ENCODE measurements at regions not wholly inside any gene's neighbourhood (a gene's known extent, or its start where the extent isn't known, plus 50 kb on each side); places are given as distances from the start of the nearest gene placed in this dataset.
"Not testable (repeated sequence)": the region's sequence is repeated elsewhere in the genome, so short reads cannot be mapped to it uniquely, and the experiment has no call there.

GRCh38 chr9:73412874-73413273, 261.2 kb downstream of the ANXA1 start:
- H3K9ac ChIP-seq (ENCODE audit: insufficient read length) = no peak overlapping the region
- no peak overlapping the region for H3K4me3 ChIP-seq
- no peak overlapping the region for H3K27ac ChIP-seq
- no peaks in the 10 kb centered on the region for H3K9me3 ChIP-seq (ENCODE audit: low read depth, low read length)
- no peaks in the 10 kb centered on the region for H3K36me3 ChIP-seq (ENCODE audit: insufficient read depth, low read length)
- no peak for DNase-seq (ENCODE audit: low read depth, low spot score)
- TF ChIP-seq FOXP2 (optimal IDR thresholded peaks at IDR 0.05; ENCODE audit: control extremely low read depth, extremely low read length, insufficient read depth) (no peak), EZH2 (IDR thresholded peaks at IDR 0.05) (no peak), POLR2AphosphoS5 (IDR thresholded peaks at IDR 0.05; ENCODE audit: borderline replicate concordance, low read depth, low read length) (no peak)

DNA sequence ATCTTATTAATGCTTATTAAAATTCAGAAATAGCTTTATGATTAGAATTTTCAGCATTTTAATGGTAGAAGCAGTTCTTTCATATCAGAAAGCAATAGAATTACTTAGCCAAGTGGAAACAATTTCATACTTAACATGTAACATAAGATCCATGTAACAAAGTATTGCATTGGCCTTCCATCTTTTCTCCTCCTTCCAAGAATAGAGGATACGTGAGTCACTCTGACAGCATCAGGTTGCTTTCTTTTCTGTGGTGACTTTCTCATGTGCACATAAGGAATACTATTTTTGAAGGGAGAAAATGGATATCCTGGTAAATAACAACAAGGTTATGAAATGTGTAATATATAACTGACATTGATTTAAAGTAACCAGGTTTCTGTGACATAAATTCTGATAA, 272.2 kb downstream of the ANXA1 start:
- H3K36me3 ChIP-seq (ENCODE audit: insufficient read depth, low read length) = no peaks in the 10 kb centered on the region
- H3K4me3 ChIP-seq = no peak overlapping the region
- no peaks in the 10 kb centered on the region for H3K9me3 ChIP-seq (ENCODE audit: low read depth, low read length)
- TF ChIP-seq EZH2 (IDR thresholded peaks at IDR 0.05) (no peak), POLR2AphosphoS5 (IDR thresholded peaks at IDR 0.05; ENCODE audit: borderline replicate concordance, low read depth, low read length) (no peak), FOXP2 (optimal IDR thresholded peaks at IDR 0.05; ENCODE audit: control extremely low read depth, extremely low read length, insufficient read depth) (no peak)
- no peak for DNase-seq (ENCODE audit: low read depth, low spot score)
- H3K27ac ChIP-seq = no peak overlapping the region
- H3K9ac ChIP-seq (ENCODE audit: insufficient read length) = no peak overlapping the region

DNA sequence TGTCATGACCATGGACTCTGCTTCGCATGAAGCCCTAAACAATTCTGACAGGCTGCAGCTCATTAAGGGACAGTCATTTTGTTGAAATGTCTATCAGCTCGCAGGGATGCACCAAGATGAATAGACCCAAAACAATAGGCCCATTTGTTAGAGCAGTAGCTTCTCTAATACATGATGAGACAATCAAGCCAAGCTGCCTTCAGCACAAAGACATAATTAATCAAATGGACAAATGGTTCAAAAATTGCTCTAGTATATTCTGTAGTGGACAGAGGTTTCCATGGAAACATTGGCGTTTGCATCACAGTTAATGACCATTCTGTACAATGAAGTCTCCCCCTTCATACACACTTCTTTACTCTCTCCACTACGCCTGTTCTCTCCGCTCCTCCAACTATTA, 274.6 kb downstream of the ANXA1 start:
- no peaks in the 10 kb centered on the region for H3K36me3 ChIP-seq (ENCODE audit: insufficient read depth, low read length)
- no peak overlapping the region for H3K27ac ChIP-seq
- H3K9ac ChIP-seq (ENCODE audit: insufficient read length) = no peak overlapping the region
- H3K9me3 ChIP-seq (ENCODE audit: low read depth, low read length) = no peaks in the 10 kb centered on the region
- no peak for TF ChIP-seq FOXP2 (optimal IDR thresholded peaks at IDR 0.05; ENCODE audit: control extremely low read depth, extremely low read length, insufficient read depth)
- no peak for TF ChIP-seq POLR2AphosphoS5 (IDR thresholded peaks at IDR 0.05; ENCODE audit: borderline replicate concordance, low read depth, low read length)
- DNase-seq (ENCODE audit: low read depth, low spot score) = no peak
- H3K4me3 ChIP-seq = no peak overlapping the region

DNA sequence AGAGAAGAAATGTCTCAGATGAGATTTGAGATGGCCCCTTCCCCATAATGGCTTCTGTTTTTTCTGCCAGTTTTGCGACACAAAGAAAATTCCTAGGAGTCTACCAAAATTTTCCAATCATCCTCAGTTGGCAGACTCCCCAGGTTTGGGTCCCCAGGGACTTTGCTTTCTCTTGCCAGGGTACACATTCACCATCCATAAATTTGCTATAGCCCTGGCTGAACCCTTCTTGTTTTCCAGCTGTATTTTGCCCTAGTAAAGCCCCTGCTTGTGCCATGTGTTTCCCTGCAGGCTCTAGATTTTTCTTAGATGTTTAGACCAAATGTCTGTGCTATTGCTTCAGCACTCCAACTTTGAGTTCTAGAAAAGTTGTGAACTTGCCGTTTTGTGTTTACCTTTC, 283.2 kb downstream of the ANXA1 start:
- no peak overlapping the region for H3K27ac ChIP-seq
- no peak for DNase-seq (ENCODE audit: low read depth, low spot score)
- no peaks in the 10 kb centered on the region for H3K36me3 ChIP-seq (ENCODE audit: insufficient read depth, low read length)
- TF ChIP-seq EZH2 (IDR thresholded peaks at IDR 0.05) (no peak), POLR2AphosphoS5 (IDR thresholded peaks at IDR 0.05; ENCODE audit: borderline replicate concordance, low read depth, low read length) (no peak), FOXP2 (optimal IDR thresholded peaks at IDR 0.05; ENCODE audit: control extremely low read depth, extremely low read length, insufficient read depth) (no peak)
- H3K4me3 ChIP-seq = no peak overlapping the region
- H3K9me3 ChIP-seq (ENCODE audit: low read depth, low read length) = no peaks in the 10 kb centered on the region
- H3K9ac ChIP-seq (ENCODE audit: insufficient read length) = no peak overlapping the region

- Histone ChIP-seq H3K4me3 (no peak overlapping the region), H3K9ac (ENCODE audit: insufficient read length) (no peak overlapping the region), H3K27ac (no peak overlapping the region), H3K36me3 (ENCODE audit: insufficient read depth, low read length) (no peaks in the 10 kb centered on the region), H3K9me3 (ENCODE audit: low read depth, low read length) (no peaks in the 10 kb centered on the region)
- TF ChIP-seq FOXP2 (optimal IDR thresholded peaks at IDR 0.05; ENCODE audit: control extremely low read depth, extremely low read length, insufficient read depth) (no peak), EZH2 (IDR thresholded peaks at IDR 0.05) (no peak), POLR2AphosphoS5 (IDR thresholded peaks at IDR 0.05; ENCODE audit: borderline replicate concordance, low read depth, low read length) (no peak)
- no peak for DNase-seq (ENCODE audit: low read depth, low spot score)
Observed at GRCh38 chr9:73437758-73438157, 286.1 kb downstream of the ANXA1 start.

- H3K27ac ChIP-seq; H3K9ac ChIP-seq (ENCODE audit: insufficient read length); H3K9me3 ChIP-seq (ENCODE audit: low read depth, low read length); H3K36me3 ChIP-seq (ENCODE audit: insufficient read depth, low read length); DNase-seq (ENCODE audit: low read depth, low spot score); H3K4me3 ChIP-seq: not testable (repeated sequence)
Observed at GRCh38 chr9:73439839-73440238, 288.2 kb downstream of the ANXA1 start.

GRCh38 chr9:73441223-73441622, 289.6 kb downstream of the ANXA1 start:
- TF ChIP-seq FOXP2 (optimal IDR thresholded peaks at IDR 0.05; ENCODE audit: control extremely low read depth, extremely low read length, insufficient read depth) (no peak), EZH2 (IDR thresholded peaks at IDR 0.05) (no peak), POLR2AphosphoS5 (IDR thresholded peaks at IDR 0.05; ENCODE audit: borderline replicate concordance, low read depth, low read length) (no peak)
- no peak overlapping the region for H3K9ac ChIP-seq (ENCODE audit: insufficient read length)
- H3K27ac ChIP-seq = no peak overlapping the region
- no peak overlapping the region for H3K4me3 ChIP-seq
- no peaks in the 10 kb centered on the region for H3K36me3 ChIP-seq (ENCODE audit: insufficient read depth, low read length)
- no peaks in the 10 kb centered on the region for H3K9me3 ChIP-seq (ENCODE audit: low read depth, low read length)
- no peak for DNase-seq (ENCODE audit: low read depth, low spot score)

DNA sequence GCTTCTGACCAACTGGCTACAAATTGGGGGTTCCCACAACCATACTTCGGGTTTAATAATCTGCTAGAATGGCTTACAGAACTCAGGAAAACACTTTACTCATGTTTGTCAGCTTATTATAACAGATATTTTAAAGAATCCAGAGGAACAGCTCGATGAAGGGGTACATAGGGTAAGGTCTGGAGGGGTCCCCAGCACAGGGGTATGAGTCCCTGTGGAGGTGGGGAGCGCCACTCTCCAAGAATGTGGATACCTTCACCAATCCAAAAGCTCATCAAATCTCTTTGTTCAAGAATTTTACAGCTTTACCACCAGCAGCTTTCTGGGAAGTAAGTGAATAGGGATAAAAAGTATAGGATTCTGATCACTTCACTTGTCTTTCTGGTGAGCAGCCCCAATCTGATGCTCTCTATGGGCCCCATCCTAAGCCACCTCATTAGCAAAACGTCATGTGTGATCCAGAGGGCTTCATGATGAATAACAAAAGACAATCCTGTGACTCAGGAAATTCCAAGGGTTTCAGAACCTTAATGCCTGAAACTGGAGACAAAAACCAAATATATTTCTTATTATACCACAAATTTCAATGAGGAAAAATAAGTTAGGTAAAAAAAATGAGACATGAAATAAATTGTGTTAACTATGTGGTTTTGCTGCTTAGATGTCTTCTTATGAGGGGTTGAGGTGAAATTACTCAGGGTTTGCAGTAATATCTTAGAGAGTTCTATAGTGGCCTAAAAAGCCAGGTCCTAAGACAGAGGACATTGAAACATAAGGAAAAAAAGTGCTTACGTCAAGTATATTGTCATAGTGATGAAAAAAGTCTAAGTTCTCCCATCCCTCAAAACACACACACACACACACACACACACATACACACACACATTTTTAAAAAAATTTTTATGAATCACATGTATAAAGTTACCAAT, 290.5 kb downstream of the ANXA1 start:
- no peak overlapping the region for H3K4me3 ChIP-seq
- no peak for DNase-seq (ENCODE audit: low read depth, low spot score)
- H3K9ac ChIP-seq (ENCODE audit: insufficient read length) = no peak overlapping the region
- H3K36me3 ChIP-seq (ENCODE audit: insufficient read depth, low read length) = no peaks in the 10 kb centered on the region
- H3K27ac ChIP-seq = no peak overlapping the region
- no peak for TF ChIP-seq EZH2 (IDR thresholded peaks at IDR 0.05)
- TF ChIP-seq FOXP2 (optimal IDR thresholded peaks at IDR 0.05; ENCODE audit: control extremely low read depth, extremely low read length, insufficient read depth) = no peak
- TF ChIP-seq POLR2AphosphoS5 (IDR thresholded peaks at IDR 0.05; ENCODE audit: borderline replicate concordance, low read depth, low read length) = no peak
- H3K9me3 ChIP-seq (ENCODE audit: low read depth, low read length) = no peaks in the 10 kb centered on the region

DNA sequence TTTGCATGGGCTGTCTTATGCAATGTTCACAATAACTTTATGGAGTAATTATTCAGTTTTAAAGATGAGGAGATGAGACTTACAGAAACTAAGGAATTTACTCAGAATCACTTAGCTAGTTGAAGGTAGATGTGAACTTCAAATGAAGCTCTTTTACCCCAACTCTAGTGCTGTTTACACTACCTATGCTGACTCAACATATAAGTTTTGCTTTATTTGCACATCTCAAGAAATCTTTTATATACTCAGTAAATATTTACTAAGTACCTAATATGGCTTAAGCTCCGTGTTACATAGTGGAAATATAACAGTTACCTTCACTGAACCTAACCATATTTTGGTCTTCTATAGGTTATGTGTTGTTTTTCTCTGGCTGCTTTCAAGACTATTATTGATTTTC, 293.2 kb downstream of the ANXA1 start:
- Histone ChIP-seq H3K4me3 (no peak overlapping the region), H3K36me3 (ENCODE audit: insufficient read depth, low read length) (no peaks in the 10 kb centered on the region), H3K9me3 (ENCODE audit: low read depth, low read length) (no peaks in the 10 kb centered on the region), H3K27ac (no peak overlapping the region), H3K9ac (ENCODE audit: insufficient read length) (no peak overlapping the region)
- DNase-seq (ENCODE audit: low read depth, low spot score) = no peak
- TF ChIP-seq POLR2AphosphoS5 (IDR thresholded peaks at IDR 0.05; ENCODE audit: borderline replicate concordance, low read depth, low read length) = no peak

GRCh38 chr9:73445384-73445783, 293.7 kb downstream of the ANXA1 start:
- H3K27ac ChIP-seq; DNase-seq (ENCODE audit: low read depth, low spot score); H3K36me3 ChIP-seq (ENCODE audit: insufficient read depth, low read length); H3K4me3 ChIP-seq; H3K9me3 ChIP-seq (ENCODE audit: low read depth, low read length); H3K9ac ChIP-seq (ENCODE audit: insufficient read length): not testable (repeated sequence)
